COR-L47 (cell line): ENCODE measurements at regions not wholly inside any gene's neighbourhood (a gene's known extent, or its start where the extent isn't known, plus 50 kb on each side); places are given as distances from the start of the nearest gene placed in this dataset.
"Not testable (repeated sequence)": the region's sequence is repeated elsewhere in the genome, so short reads cannot be mapped to it uniquely, and the experiment has no call there.

Source experiments
- DNase-seq: peaks from one replicate; lab custom pipeline; 2025; lab: John Stamatoyannopoulos, UW

GRCh38 chr3:99586701-99587100 lies 51.7 kb upstream of the COL8A1 start:
- DNase-seq: no peak

- DNase-seq: no peak
These were observed 58.4 kb upstream of the COL8A1 start for GRCh38 chr3:99579965-99580364.

DNA sequence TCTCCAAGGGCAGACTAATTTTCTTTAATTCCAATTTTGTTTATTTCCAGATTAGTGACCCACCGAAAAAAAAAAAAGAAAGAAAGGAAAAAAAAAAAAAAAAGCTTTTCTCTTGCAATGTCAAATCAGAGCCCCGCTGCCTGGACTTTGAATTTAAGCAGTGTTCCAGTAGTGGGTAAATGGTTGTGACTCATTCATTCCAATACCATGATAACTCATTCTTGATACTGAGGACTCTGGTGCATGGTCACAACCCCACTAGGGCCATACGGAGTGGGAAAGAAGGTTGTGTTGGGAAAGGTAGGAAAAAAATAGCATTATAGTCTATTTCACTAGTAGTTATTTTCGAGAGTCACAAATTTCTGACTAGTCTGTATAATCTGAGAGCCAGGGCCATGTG lies 59.1 kb upstream of the COL8A1 start:
- no peak for DNase-seq

- DNase-seq: no peak
These were observed 59.9 kb upstream of the COL8A1 start for GRCh38 chr3:99578339-99578970.

GRCh38 chr3:99576904-99577559 lies 61.4 kb upstream of the COL8A1 start:
- no peak for DNase-seq

DNA sequence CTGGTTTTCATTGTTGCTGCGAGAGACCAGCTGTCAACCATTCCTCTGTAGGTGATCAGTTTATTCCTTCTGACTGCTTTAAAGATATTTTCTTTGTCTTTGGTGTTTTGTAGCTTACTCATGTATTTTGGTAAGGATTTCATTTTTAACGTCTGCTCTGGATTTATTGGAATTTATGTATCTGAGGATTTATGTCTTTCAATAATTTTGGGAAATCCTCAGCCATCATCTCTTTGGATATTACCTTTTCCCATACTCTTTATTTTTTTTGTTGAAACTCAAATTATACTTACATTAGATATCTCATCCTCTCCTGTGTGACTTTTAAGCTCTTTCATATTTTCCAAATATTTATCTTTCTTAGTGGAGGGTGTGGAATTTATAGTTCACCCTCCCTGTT lies 62.7 kb upstream of the COL8A1 start:
- DNase-seq: no peak

GRCh38 chr3:99570061-99570460 lies 68.3 kb upstream of the COL8A1 start:
- no peak for DNase-seq

DNA sequence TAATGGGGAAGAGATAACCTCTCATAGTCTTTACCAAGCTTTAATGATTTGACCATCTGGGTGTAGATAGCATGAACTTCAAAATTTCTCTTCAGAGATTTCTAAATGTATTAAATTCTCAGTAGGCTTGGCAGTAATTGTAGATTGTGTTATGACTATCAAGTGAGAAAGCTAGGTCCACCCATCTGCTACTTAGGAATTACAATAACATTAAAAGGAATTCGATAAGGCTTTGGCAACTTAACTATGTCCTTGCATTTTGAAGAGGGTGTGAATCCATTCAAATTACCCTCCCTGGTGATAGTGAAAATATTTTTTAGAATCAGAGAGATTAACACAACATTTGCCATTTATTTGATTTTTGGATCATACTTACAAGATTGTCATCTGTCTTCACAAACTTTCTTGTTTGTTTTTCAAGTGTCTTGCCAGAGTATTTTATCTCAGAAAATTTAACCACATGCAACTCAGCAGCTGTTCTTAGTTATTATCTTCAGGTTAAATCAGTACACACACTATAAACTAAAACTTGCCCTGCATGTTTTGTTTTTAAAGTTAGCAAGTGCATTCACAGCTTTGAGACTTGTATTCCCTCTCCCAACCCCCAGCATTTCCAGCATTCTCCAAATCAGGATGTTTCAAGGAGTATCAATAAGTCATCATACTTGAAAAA lies 69.6 kb upstream of the COL8A1 start:
- no peak for DNase-seq

- no peak for DNase-seq
These were observed 73.1 kb upstream of the COL8A1 start for GRCh38 chr3:99565331-99565730.

DNA sequence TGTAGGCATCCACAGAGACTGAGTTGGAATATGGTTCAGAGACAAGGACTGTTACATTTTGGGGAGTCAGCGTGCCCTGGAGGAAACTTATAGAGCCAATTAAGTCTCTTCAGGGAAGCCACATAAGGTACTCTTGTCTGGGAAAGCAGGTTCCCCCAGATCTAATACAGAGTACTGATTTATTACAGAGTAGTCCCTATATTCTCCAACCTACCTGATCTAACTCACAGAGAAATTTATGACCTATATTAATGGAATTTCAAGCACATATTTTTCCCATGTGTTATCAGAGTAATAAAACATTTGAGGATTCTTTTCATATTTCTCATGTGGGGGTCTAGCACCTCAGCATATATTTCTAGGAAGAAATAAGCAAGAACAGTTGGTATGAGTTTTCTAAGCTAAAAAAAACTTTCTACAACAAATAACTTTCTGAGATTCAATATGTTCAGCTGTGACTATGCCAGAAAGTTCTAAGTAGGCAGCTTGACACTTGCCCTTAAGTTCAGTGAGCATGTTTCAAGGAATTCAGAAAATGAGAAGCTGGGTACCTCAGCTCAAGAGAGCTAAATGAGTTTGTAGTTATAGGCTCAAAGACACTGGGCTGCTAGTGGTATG lies 75.3 kb upstream of the COL8A1 start:
- DNase-seq: no peak

GRCh38 chr3:99562138-99562537 lies 76.3 kb upstream of the COL8A1 start:
- DNase-seq: no peak

DNA sequence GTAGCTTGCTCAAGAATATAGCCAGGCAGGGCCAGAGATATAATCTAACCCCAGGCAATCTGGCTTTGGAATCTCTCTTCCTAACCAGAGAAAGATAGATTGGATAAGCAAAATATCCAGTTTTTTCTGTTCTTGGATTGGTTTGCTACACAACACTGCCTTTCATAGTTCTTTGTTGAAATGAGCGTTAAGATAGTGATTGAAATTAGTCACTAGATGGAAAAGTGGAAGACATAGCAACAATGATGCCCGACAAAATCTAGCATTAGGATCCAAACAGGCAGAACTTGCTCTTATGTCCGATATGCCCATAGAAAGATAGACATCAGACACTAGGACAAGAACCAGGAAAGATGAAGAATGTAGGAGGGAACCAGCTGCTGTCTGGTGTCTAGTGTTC lies 77.3 kb upstream of the COL8A1 start:
- DNase-seq: no peak

GRCh38 chr3:99559196-99559595 lies 79.2 kb upstream of the COL8A1 start:
- DNase-seq: no peak

GRCh38 chr3:99555885-99556284 lies 82.5 kb upstream of the COL8A1 start:
- DNase-seq: not testable (repeated sequence)

DNA sequence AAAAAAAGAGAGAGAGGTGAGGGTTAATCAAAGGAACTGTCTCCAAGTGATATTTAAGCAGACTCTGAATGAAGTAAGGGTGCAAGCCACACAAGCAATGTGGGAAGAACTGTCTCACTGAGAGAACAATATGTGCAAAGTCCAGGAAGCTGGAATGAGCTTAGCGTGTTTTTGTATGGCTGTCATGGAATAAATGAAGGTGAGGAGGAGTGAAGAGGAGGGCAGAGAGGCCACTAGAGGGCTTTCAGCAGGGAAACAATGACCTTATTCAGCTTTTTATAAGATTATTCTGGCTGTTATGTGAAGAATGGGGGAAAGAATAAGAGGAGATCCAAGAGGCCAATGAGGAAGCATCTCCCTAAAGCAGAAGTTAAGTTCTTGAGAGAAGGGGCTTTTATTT lies 86.9 kb upstream of the COL8A1 start:
- no peak for DNase-seq

DNA sequence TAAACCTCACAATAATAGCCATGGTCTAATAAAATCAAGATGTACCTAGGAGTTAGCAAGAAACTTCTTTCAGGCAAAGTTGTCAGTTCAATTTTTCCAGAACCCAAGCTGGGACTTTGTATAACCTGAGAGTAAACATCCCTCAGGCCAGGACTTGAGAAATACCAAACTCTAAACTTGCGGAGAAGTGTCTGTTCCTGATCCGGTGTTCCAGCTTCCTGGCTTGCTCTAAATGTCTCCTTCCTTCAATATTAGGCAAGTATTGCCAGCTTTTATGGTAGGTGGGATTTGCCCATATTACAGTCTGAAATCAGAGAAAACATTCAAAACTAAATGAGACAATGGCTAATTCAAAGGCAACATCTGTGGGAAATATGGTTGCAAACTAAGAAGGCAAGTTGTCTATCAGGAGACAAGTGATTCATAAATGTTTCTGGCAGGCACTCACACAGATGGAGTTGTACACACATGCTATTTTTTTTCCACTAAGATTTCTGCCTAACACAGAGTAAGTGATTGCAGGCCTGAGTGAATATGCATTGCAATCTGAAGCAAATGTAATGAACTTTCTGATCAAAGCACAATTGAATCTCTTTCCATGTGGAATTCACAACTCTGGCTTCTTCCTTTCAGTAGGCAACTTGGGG lies 88.3 kb upstream of the COL8A1 start:
- no peak for DNase-seq

DNA sequence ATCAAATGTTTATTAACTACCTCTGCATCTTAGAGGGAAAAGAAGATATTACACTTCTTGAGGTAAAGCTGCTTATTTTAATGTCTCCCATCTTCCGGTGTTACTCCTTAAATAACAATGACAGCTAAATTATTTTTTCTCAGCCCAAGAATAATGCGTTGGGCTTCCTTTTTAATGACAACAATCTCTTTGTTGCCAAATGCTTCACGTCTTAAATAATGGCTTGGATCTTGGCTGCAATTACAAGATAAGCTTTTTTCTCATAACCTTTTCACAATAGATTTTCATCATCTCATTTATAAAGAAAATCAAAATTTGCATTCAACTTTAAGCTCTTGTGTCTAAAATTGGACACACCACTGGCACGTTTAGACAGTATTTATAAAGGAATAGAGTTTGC lies 89.2 kb upstream of the COL8A1 start:
- DNase-seq: no peak

DNA sequence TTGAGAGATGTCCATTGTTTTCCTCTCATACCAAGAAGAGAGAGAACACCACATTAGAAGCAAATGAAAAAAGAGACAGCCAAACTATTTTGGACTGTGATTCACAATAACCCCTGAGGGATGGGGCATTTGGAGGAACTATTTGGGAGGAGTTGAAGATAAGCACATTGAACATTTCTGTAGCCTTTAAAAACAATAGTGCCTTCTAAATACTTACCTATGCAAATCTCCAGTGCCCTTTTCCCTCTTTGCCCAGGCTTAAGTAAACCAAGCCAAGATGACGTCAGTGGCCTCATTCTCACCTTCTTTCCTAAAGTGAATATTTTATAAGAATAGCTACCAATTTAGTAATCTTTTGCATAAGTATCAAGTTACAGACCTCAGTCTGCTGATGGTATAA lies 89.7 kb upstream of the COL8A1 start:
- no peak for DNase-seq

GRCh38 chr3:99545941-99546580 lies 92.3 kb upstream of the COL8A1 start:
- no peak for DNase-seq

DNA sequence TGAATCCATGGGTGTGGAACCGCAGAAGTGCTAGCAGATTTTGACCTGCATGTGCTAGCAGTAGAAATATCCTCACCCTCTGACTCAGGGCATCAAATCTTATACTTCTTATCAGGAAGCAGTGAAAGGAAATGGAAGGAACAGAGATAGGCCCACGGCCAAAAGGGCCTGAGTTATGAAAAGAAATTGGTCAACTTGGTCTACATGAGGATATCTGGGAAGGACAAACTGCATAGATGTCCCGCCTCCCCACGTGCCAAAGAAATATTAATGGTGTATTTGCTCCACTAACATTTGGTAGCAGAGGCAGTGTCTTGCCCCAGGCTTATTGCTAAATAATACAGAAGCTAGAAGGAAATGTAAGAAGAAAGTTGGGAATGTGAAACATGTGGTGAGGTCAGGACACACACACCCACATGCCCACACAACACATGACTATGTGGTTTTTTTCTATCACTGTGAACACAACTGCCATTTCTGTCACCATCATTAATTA lies 93.6 kb upstream of the COL8A1 start:
- DNase-seq: no peak

DNA sequence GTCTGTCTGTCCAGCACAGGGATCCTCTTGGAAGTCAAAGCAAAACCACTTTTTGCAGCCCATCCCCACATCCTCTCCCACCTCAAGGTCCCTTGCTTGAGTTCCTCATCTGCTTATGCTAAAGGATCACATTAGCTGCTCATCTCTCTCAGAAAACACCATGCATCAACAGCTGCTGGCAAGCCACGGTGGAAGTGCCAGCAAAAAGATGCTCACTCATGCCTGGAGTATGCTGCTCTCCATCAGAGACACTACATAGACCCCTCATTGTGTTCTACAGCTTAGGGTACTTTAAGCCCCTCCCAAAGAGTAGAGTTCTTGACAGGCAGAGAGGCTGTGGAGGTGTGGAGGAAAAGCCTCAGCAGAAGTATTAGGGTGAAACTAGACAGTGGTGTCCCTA lies 94.6 kb upstream of the COL8A1 start:
- no peak for DNase-seq
